HG03558 (cell line): ENCODE measurements at regions not wholly inside any gene's neighbourhood (a gene's known extent, or its start where the extent isn't known, plus 50 kb on each side); places are given as distances from the start of the nearest gene placed in this dataset.

ENCODE experiments used
- ATAC-seq: cut with Tn5 transposase; IDR thresholded peaks from one replicate; pipeline ENCODE4 v1.9.1; 2021; ENCODE audit warnings: moderate number of reproducible peaks; ENCODE audit not compliant: unreplicated experiment; ENCODE audit errors: extremely low read depth

GRCh38 chr5:165999693-166000320, 2291.6 kb upstream of the WWC1 start:
- ATAC-seq = no peak

- no peak for ATAC-seq
These were observed 2287.4 kb upstream of the WWC1 start for GRCh38 chr5:166004006-166004405.

DNA sequence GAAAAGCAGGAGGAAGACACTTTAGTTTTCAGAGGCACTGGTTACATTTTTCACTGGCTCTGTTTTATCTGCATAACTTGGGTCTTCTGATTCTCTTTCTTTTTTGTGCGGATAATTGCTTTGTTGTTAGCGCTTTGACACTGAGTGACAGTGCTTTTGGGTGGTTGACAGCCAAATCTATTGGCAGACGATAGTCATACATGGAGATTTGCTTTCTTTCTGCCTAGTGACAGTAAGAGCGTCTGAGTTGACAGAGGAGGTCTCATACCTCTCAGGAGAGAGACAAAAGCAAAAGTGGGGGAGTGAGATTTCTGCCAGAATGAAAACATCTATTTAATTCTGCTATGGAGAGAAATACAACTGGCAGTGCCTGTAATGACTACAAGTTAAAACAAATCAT, 2278.0 kb upstream of the WWC1 start:
- no peak for ATAC-seq

DNA sequence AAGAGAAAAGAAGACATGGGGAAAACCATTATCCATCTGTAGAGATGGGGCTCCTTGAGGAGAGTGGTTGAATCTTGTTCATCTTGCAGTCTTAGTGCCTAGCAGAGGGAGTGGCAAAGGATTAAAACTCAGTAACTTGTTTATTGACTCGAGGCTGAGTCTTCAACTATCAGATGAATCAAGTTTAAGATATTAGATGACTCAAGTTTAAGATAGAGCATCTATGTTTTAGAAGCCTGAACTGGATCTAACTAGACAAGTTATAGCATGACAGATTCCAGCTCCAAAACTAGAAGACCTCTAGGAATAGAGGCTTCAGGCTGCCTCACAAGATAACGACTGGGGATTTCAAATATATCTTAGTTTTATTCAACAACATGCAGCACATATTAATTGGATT, 2277.2 kb upstream of the WWC1 start:
- no peak for ATAC-seq

GRCh38 chr5:166018716-166019115, 2272.7 kb upstream of the WWC1 start:
- ATAC-seq = no peak

- ATAC-seq = no peak
These were observed 2269.4 kb upstream of the WWC1 start for GRCh38 chr5:166022065-166022464.

- no peak for ATAC-seq
These were observed 2266.5 kb upstream of the WWC1 start for GRCh38 chr5:166024970-166025369.

DNA sequence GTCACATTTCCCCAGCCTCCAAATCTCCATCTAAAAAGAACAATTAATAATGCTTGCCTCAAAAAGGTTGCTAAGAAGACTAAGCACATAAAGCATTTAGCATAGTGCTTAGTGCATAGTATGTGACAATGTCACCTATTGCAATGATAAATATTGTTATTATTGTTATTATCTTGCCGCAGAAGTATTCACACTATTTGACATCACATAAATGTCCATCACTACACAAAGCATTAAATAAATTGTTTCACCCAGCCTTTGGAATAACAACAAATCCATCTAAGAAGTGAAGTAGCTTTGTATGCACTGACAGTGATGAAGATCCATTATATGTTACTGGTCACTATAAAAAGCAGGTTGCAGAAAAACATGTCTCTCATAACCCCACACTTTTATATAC, 2263.9 kb upstream of the WWC1 start:
- no peak for ATAC-seq

GRCh38 chr5:166031926-166032325, 2259.5 kb upstream of the WWC1 start:
- ATAC-seq = no peak

GRCh38 chr5:166032601-166033000, 2258.8 kb upstream of the WWC1 start:
- no peak for ATAC-seq

GRCh38 chr5:166045961-166046360, 2245.5 kb upstream of the WWC1 start:
- no peak for ATAC-seq

- no peak for ATAC-seq
These were observed 2244.5 kb upstream of the WWC1 start for GRCh38 chr5:166046956-166047355.

GRCh38 chr5:166050531-166050930, 2240.9 kb upstream of the WWC1 start:
- ATAC-seq = no peak

DNA sequence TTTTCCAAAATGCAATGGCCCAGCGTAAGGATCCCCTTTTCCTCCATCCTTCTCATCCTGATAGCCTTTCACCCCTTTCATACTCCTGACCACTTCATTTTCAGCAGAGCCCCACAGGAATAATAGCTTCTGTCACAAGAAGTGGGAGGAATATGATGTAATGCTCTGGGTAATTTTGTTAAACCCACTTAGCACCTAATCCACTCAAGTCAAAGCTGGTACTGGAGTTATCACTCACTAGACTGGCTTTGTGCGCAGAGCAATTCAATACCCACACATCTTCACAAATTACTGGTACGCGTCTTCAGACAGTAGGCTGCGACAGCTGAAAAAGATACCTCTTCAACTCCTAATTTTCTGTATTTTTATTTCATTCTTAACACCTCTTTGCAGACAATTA, 2232.8 kb upstream of the WWC1 start:
- no peak for ATAC-seq

DNA sequence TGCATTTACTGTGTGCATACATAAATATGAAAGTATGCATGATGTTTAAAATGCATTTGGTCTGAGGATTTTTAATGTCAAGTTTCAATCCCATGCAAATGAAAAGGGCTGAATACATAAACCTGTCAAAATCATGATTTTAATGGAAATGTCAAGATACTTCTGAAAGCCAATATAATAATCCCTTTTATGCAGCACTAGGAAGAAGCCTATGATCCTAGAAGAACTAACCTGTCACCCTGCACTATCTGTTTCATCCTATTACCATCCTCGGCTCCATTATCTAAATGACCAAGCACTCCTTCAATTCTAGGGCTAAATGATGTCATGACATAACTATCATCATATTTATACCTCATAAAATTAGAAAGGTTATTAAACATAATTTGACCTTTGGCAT, 2229.4 kb upstream of the WWC1 start:
- ATAC-seq = no peak

- ATAC-seq = no peak
These were observed 2228.7 kb upstream of the WWC1 start for GRCh38 chr5:166062719-166063118.

GRCh38 chr5:166063261-166063660, 2228.2 kb upstream of the WWC1 start:
- ATAC-seq = no peak

DNA sequence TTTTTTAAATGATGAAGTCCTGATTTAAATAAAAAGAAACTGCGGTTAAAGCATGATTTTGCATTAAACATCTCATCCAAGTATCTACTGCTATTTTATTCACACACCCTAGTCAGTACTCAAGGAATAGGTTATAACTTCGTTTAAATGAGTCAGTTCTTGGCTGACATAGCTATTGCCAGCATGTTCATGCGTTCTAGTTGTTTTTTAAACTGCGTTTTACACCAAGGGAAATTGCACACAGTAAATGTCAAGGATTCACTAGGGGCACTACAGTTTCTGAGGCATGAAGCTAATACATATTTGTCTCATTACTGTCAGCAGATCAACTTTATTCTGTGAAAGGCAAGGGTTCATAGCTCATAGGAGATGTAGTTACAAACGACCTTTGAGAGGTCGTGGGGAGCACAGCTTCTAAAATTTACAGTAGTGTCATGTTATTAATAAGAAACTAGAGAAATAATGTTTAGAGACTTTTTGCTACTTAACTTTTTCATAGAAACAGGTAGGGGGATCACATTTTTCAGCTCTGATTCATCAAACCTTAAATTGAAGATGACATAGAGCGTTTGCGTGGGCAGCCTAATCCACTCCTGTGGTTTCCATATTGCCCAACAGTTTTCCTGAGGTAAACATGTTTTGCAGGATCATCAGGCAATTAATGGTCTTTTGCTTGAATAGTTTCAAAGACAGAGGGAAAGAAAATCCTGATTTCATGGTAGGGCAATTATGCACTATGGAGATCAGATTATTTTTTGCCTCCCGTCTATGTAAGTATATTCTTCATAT, 2222.7 kb upstream of the WWC1 start:
- no peak for ATAC-seq

DNA sequence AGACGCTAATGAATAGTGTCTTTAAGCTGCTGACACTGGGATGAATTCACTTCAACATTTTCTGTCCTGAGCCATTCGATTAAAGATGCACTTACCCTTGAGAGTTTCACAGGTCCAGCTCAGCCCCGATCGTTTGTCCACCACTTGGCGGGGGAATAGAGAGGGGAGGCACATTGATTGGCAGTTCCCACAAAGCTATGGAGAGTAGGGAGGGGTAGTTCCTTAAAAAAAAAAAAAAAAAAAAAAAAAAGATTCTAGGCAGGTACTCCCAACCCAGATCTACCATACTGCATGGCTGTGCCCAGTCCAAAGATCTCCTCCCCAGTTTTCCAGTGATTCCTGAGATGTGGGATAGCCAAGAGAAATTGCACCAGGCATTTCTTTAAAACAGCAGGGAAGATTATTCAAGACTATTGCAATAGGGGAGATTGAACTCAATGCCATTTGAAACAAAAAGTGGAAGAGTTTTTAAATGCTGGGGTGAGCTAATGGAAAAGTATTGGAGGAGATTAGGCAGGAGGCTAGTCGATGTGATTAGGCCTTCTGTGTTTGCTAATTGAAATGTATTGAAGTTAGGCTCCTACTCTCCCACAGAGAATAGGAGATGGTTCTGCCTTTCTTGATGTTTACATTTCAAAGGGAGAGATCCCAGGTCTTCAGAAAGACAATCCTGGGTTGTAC, 2217.4 kb upstream of the WWC1 start:
- ATAC-seq = no peak

GRCh38 chr5:166074582-166075481, 2216.6 kb upstream of the WWC1 start:
- ATAC-seq = no peak
